Panc1 (cell line): ENCODE measurements at regions not wholly inside any gene's neighbourhood (a gene's known extent, or its start where the extent isn't known, plus 50 kb on each side); places are given as distances from the start of the nearest gene placed in this dataset.

Experiments
- ATAC-seq: fragments of 200-7000 bp; cut with Tn5 transposase; 2 replicates; pipeline ENCODE4 v1.9.1; 2020; ENCODE audit warnings: mild to moderate bottlenecking, moderate library complexity
- BruUV-seq: library from RNA; stranded (reverse); fragments of 400-500 nt; replicated peaks from 2 replicates; lab custom pipeline; 2021; lab: Mats Ljungman, UMichigan
- CTCF ChIA-PET: fragments of 300-600 bp; sonication (Branson Sonifier 250); formaldehyde crosslinking; loops from one replicate; lab custom pipeline; 2022; ENCODE audit warnings: antibody characterized with exemption; lab: Charles Lee
- POLR2A ChIA-PET: fragments of 300-600 bp; sonication (Branson Sonifier 250); formaldehyde crosslinking; loops from one replicate; lab custom pipeline; 2022; ENCODE audit warnings: antibody characterized with exemption; lab: Charles Lee
- DNase-seq: peaks from one replicate; pipeline ENCODE4 v3.0.0-alpha.2; 2010; ENCODE audit warnings: low read depth, low spot score
- H3K27ac ChIP-seq: 2 replicates; pipeline ENCODE4 v1.5.1; 2011; ENCODE audit warnings: mild to moderate bottlenecking, low read length, inconsistent platforms
- H3K27me3 ChIP-seq: fragments of 200-500 bp; sonication (Bioruptor generic); 2 replicates; pipeline ENCODE4 v1.6.0; 2014; ENCODE audit warnings: low read length, inconsistent platforms; ENCODE audit not compliant: control insufficient read depth, insufficient read depth
- H3K36me3 ChIP-seq: fragments of 200-500 bp; sonication (Bioruptor generic); 2 replicates; pipeline ENCODE4 v1.5.1; 2014; ENCODE audit warnings: inconsistent platforms, mild to moderate bottlenecking, low read length, moderate library complexity; ENCODE audit not compliant: control insufficient read depth, insufficient read depth
- H3K4me1 ChIP-seq: 2 replicates; pipeline ENCODE4 v1.5.1; 2011; ENCODE audit warnings: inconsistent platforms, mild to moderate bottlenecking, low read length, moderate library complexity; ENCODE audit not compliant: control insufficient read depth, insufficient read depth
- H3K4me3 ChIP-seq, 2 experiments: 2 replicates each; pipeline ENCODE4 v1.5.1; 2011 to 2012; ENCODE audit warnings: low read depth in 2 of 2, low read length in 2 of 2, mild to moderate bottlenecking in 2 of 2, inconsistent platforms in 1 of 2, moderate library complexity in 1 of 2
- H3K9me3 ChIP-seq: fragments of 200-500 bp; sonication (Bioruptor generic); 2 replicates; pipeline ENCODE4 v1.5.1; 2014; ENCODE audit warnings: low read depth, mild to moderate bottlenecking, inconsistent platforms, low read length, moderate library complexity; ENCODE audit not compliant: control insufficient read depth, insufficient read depth
- CTCF ChIP-seq: fragments of 450-650 bp; IDR thresholded peaks from 2 replicates; pipeline ENCODE4 v1.5.1; 2017; ENCODE audit warnings: mild to moderate bottlenecking
- POLR2AphosphoS5 ChIP-seq: IDR thresholded peaks from 2 replicates; pipeline ENCODE4 v1.6.1; 2012; ENCODE audit warnings: mild to moderate bottlenecking, low read depth, low read length, moderate library complexity
- REST ChIP-seq, 2 experiments: IDR thresholded peaks; 2 replicates each; pipeline ENCODE4 v1.6.1; 2011 to 2012; ENCODE audit warnings: low read depth in 2 of 2, control low read depth in 1 of 2, low read length in 1 of 2, mild to moderate bottlenecking in 1 of 2, moderate library complexity in 1 of 2; ENCODE audit not compliant: insufficient read depth in 1 of 2
- SIN3A ChIP-seq: IDR thresholded peaks from 2 replicates; pipeline ENCODE4 v1.6.1; 2012; ENCODE audit warnings: low read depth, mild to moderate bottlenecking, low read length, moderate library complexity, borderline replicate concordance; ENCODE audit not compliant: insufficient read depth
- TCF7L2 ChIP-seq: IDR thresholded peaks from 2 replicates; pipeline ENCODE4 v1.6.1; 2011; ENCODE audit warnings: mild to moderate bottlenecking, low read depth, low read length, inconsistent platforms
- in situ Hi-C: cut with HindIII; loops from 2 replicates; pipeline ENCODE4 v1.10.0; 2016; ENCODE audit warnings: low sequenced_read_pairs, low pct_unique_long_range_greater_than_20kb
- intact Hi-C: fragments of 100-400 bp; cut with micrococcal nuclease; formaldehyde crosslinking; loops from one replicate; pipeline ENCODE4 v1.10.0; 2022; ENCODE audit not compliant: unreplicated experiment

- ATAC-seq (no peak), DNase-seq (no peak)
- ChIA-PET CTCF (no interaction called here), POLR2A (interaction anchor here (0.5 to 0.6 kb wide), 2 partner anchors 56 to 93 kb away, joined by 3 to 4 read pairs; no protein-coding TSS in a partner anchor)
- no peaks in the 10 kb centered on the region for H3K27me3 ChIP-seq
- in situ Hi-C loops, result no loop called here
- H3K9me3 ChIP-seq, result no peaks in the 10 kb centered on the region
- no peak for TF ChIP-seq REST (IDR thresholded peaks at IDR 0.05; ENCODE audit: insufficient read depth in 1 of 2, low read depth in 2 of 2, low read length in 1 of 2)
- no peak for TF ChIP-seq POLR2AphosphoS5
- no peak for TF ChIP-seq SIN3A
- TF ChIP-seq TCF7L2, result no peak
- no peak for TF ChIP-seq CTCF
- intact Hi-C loops, result no loop called here
- no peak overlapping the region for H3K4me3 ChIP-seq
- no peaks in the 10 kb centered on the region; the same call in 1 of the 2 replicates for H3K4me1 ChIP-seq
- no peaks in the 10 kb centered on the region for H3K36me3 ChIP-seq
- BruUV-seq, result no TSS peak
- H3K27ac ChIP-seq, result peak overlapping the region; percentile 24; the same call in 1 of the 2 replicates
These were observed 143.0 kb downstream of the GPBP1 start for GRCh38 chr5:57316798-57317327.

- Histone ChIP-seq H3K4me3 (no peak overlapping the region), H3K36me3 (no peaks in the 10 kb centered on the region), H3K4me1 (no peaks in the 10 kb centered on the region; the same call in 1 of the 2 replicates), H3K27ac (no peak overlapping the region), H3K9me3 (no peaks in the 10 kb centered on the region), H3K27me3 (no peaks in the 10 kb centered on the region)
- intact Hi-C loops, result no loop called here
- ChIA-PET CTCF (interaction anchor here (0.6 kb wide), 1 partner anchor 665 kb away, joined by 3 read pairs; no protein-coding TSS in a partner anchor), POLR2A (interaction anchor here (0.6 kb wide), 1 partner anchor 94 kb away, joined by 3 read pairs; no protein-coding TSS in a partner anchor)
- in situ Hi-C loops, result no loop called here
- BruUV-seq, result no TSS peak
- no peak for ATAC-seq
- TF ChIP-seq POLR2AphosphoS5 (no peak), SIN3A (no peak), REST (IDR thresholded peaks at IDR 0.05; ENCODE audit: insufficient read depth in 1 of 2, low read depth in 2 of 2, low read length in 1 of 2) (no peak)
- DNase-seq, result no peak
These were observed 142.1 kb downstream of the GPBP1 start for GRCh38 chr5:57315941-57316340.
